ENCODE measurements at regions not wholly inside any gene's neighbourhood (a gene's known extent, or its start where the extent isn't known, plus 50 kb on each side); places are given as distances from the start of the nearest gene placed in this dataset.

- no peak for DNase-seq (ENCODE audit: low spot score)
- H3K4me3 ChIP-seq (ENCODE audit: severe bottlenecking), result no peak overlapping the region
- H3K27ac ChIP-seq (ENCODE audit: poor library complexity, severe bottlenecking), result no peak overlapping the region
- no peak for ATAC-seq (ENCODE audit: low read depth)
- no peaks in the 10 kb centered on the region for H3K36me3 ChIP-seq (ENCODE audit: low read depth)
- TF ChIP-seq, protein P1, sequence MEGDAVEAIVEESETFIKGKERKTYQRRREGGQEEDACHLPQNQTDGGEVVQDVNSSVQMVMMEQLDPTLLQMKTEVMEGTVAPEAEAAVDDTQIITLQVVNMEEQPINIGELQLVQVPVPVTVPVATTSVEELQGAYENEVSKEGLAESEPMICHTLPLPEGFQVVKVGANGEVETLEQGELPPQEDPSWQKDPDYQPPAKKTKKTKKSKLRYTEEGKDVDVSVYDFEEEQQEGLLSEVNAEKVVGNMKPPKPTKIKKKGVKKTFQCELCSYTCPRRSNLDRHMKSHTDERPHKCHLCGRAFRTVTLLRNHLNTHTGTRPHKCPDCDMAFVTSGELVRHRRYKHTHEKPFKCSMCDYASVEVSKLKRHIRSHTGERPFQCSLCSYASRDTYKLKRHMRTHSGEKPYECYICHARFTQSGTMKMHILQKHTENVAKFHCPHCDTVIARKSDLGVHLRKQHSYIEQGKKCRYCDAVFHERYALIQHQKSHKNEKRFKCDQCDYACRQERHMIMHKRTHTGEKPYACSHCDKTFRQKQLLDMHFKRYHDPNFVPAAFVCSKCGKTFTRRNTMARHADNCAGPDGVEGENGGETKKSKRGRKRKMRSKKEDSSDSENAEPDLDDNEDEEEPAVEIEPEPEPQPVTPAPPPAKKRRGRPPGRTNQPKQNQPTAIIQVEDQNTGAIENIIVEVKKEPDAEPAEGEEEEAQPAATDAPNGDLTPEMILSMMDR (IDR thresholded peaks at IDR 0.05; ENCODE audit: poor library complexity, severe bottlenecking), result no peak
- H3K9me3 ChIP-seq (ENCODE audit: severe bottlenecking), result no peaks in the 10 kb centered on the region
- peaks cover 7% of the 10 kb centered on the region for H3K27me3 ChIP-seq (ENCODE audit: insufficient read depth, poor library complexity, severe bottlenecking)
- no peaks in the 10 kb centered on the region for H3K4me1 ChIP-seq (ENCODE audit: insufficient read depth, poor library complexity, severe bottlenecking)
These were observed 160.9 kb upstream of the PMEPA1 start for GRCh38 chr20:57870597-57871236.

GRCh38 chr20:57869951-57870315 lies 160.1 kb upstream of the PMEPA1 start:
- peaks cover 14% of the 10 kb centered on the region for H3K27me3 ChIP-seq (ENCODE audit: insufficient read depth, poor library complexity, severe bottlenecking)
- H3K9me3 ChIP-seq (ENCODE audit: severe bottlenecking), result no peaks in the 10 kb centered on the region
- no peaks in the 10 kb centered on the region for H3K4me1 ChIP-seq (ENCODE audit: insufficient read depth, poor library complexity, severe bottlenecking)
- H3K4me3 ChIP-seq (ENCODE audit: severe bottlenecking), result no peak overlapping the region
- H3K27ac ChIP-seq (ENCODE audit: poor library complexity, severe bottlenecking), result no peak overlapping the region
- no peaks in the 10 kb centered on the region for H3K36me3 ChIP-seq (ENCODE audit: low read depth)
- no peak for ATAC-seq (ENCODE audit: low read depth)
- TF ChIP-seq, protein P1 (IDR thresholded peaks at IDR 0.05; ENCODE audit: poor library complexity, severe bottlenecking), result no peak
- no peak for DNase-seq (ENCODE audit: low spot score)

GRCh38 chr20:57869291-57869950 lies 159.6 kb upstream of the PMEPA1 start:
- H3K4me3 ChIP-seq (ENCODE audit: severe bottlenecking), result no peak overlapping the region
- ATAC-seq (ENCODE audit: low read depth) (no peak), DNase-seq (ENCODE audit: low spot score) (no peak)
- no peaks in the 10 kb centered on the region for H3K9me3 ChIP-seq (ENCODE audit: severe bottlenecking)
- no peaks in the 10 kb centered on the region for H3K36me3 ChIP-seq (ENCODE audit: low read depth)
- peaks cover 19% of the 10 kb centered on the region for H3K27me3 ChIP-seq (ENCODE audit: insufficient read depth, poor library complexity, severe bottlenecking)
- TF ChIP-seq, protein P1 (IDR thresholded peaks at IDR 0.05; ENCODE audit: poor library complexity, severe bottlenecking), result no peak
- no peak overlapping the region for H3K27ac ChIP-seq (ENCODE audit: poor library complexity, severe bottlenecking)
- H3K4me1 ChIP-seq (ENCODE audit: insufficient read depth, poor library complexity, severe bottlenecking), result no peaks in the 10 kb centered on the region

DNA sequence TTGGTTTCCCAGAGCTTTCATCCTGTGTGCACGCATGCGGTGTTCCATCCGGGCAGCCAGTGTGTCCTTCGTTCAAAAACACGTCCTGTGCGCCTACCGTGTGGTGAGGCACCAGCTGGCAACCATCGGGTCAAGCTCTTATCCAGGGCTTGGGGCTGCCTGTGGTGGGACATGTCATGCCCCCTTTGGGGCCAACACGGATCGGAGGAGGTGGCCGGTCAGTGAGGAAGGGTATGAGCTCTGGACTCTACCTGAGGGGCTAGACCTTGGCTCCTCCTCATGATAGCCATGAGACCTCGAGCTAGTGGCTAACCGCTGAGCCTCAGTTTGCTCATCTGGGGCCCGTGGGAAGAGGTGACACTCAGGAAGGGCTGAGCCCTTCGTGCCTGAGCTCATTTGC lies 158.5 kb upstream of the PMEPA1 start:
- no peak for ATAC-seq (ENCODE audit: low read depth)
- H3K27me3 ChIP-seq (ENCODE audit: insufficient read depth, poor library complexity, severe bottlenecking), result peaks cover 31% of the 10 kb centered on the region
- H3K9me3 ChIP-seq (ENCODE audit: severe bottlenecking), result no peaks in the 10 kb centered on the region
- H3K4me3 ChIP-seq (ENCODE audit: severe bottlenecking), result no peak overlapping the region
- H3K36me3 ChIP-seq (ENCODE audit: low read depth), result no peaks in the 10 kb centered on the region
- TF ChIP-seq, protein P1 (IDR thresholded peaks at IDR 0.05; ENCODE audit: poor library complexity, severe bottlenecking), result no peak
- no peak for DNase-seq (ENCODE audit: low spot score)
- no peaks in the 10 kb centered on the region for H3K4me1 ChIP-seq (ENCODE audit: insufficient read depth, poor library complexity, severe bottlenecking)
- H3K27ac ChIP-seq (ENCODE audit: poor library complexity, severe bottlenecking), result no peak overlapping the region

DNA sequence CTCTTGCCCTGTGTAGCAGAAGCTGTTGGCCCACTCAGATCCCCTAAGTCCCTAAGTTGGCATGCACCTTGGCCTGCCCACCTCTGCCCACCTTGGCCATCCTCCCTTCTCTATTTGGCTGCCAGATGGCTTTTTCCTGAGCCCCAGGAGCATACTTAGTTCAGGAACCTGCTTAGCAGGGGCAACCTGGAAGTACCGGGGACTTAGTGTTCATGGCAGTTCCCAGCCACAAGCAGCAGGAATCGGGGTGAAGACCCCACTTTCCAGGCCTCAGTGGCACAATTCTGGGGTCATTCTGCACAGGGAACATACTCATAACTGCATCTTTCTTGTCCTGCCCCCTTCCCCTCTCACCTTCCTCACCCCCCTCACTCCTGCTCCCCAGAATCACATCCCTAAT lies 158.0 kb upstream of the PMEPA1 start:
- TF ChIP-seq, protein P1 (IDR thresholded peaks at IDR 0.05; ENCODE audit: poor library complexity, severe bottlenecking), result no peak
- H3K27me3 ChIP-seq (ENCODE audit: insufficient read depth, poor library complexity, severe bottlenecking), result peaks cover 32% of the 10 kb centered on the region
- no peaks in the 10 kb centered on the region for H3K36me3 ChIP-seq (ENCODE audit: low read depth)
- H3K9me3 ChIP-seq (ENCODE audit: severe bottlenecking), result no peaks in the 10 kb centered on the region
- no peak overlapping the region for H3K4me3 ChIP-seq (ENCODE audit: severe bottlenecking)
- ATAC-seq (ENCODE audit: low read depth), result no peak
- no peak overlapping the region for H3K27ac ChIP-seq (ENCODE audit: poor library complexity, severe bottlenecking)
- H3K4me1 ChIP-seq (ENCODE audit: insufficient read depth, poor library complexity, severe bottlenecking), result no peaks in the 10 kb centered on the region
- DNase-seq (ENCODE audit: low spot score), result no peak

Data from RWPE2 (cell line).